Astrocyte of the spinal cord (primary cell): ENCODE measurements at regions not wholly inside any gene's neighbourhood (a gene's known extent, or its start where the extent isn't known, plus 50 kb on each side); places are given as distances from the start of the nearest gene placed in this dataset.

Experiments used
- DNase-seq: peaks from one replicate; pipeline ENCODE4 v3.0.0; 2011; ENCODE audit warnings: low read depth, low spot score
- H3K4me3 ChIP-seq: 2 replicates; pipeline ENCODE4 v1.5.1; 2011; ENCODE audit warnings: low read depth, mild to moderate bottlenecking, low read length, moderate library complexity
- in situ Hi-C: cut with HindIII; loops from 2 replicates; pipeline ENCODE4 v1.10.0; 2017; ENCODE audit warnings: low sequenced_read_pairs
- TF ChIP-seq, protein P1 (sequence below): IDR thresholded peaks from 2 replicates; pipeline ENCODE4 v1.5.1; 2012; ENCODE audit warnings: low read depth, mild to moderate bottlenecking, low read length, inconsistent platforms

GRCh38 chr2:60046529-60046928, 506.9 kb downstream of the BCL11A start:
- in situ Hi-C loops: no loop called here
- TF ChIP-seq, protein P1, sequence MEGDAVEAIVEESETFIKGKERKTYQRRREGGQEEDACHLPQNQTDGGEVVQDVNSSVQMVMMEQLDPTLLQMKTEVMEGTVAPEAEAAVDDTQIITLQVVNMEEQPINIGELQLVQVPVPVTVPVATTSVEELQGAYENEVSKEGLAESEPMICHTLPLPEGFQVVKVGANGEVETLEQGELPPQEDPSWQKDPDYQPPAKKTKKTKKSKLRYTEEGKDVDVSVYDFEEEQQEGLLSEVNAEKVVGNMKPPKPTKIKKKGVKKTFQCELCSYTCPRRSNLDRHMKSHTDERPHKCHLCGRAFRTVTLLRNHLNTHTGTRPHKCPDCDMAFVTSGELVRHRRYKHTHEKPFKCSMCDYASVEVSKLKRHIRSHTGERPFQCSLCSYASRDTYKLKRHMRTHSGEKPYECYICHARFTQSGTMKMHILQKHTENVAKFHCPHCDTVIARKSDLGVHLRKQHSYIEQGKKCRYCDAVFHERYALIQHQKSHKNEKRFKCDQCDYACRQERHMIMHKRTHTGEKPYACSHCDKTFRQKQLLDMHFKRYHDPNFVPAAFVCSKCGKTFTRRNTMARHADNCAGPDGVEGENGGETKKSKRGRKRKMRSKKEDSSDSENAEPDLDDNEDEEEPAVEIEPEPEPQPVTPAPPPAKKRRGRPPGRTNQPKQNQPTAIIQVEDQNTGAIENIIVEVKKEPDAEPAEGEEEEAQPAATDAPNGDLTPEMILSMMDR: no peak
- no peak overlapping the region for H3K4me3 ChIP-seq
- no peak for DNase-seq

GRCh38 chr2:60045456-60045855, 508.0 kb downstream of the BCL11A start:
- DNase-seq: no peak
- no peak overlapping the region for H3K4me3 ChIP-seq
- TF ChIP-seq, protein P1: no peak
- in situ Hi-C loops: no loop called here

GRCh38 chr2:60044484-60044883, 509.0 kb downstream of the BCL11A start:
- in situ Hi-C loops: no loop called here
- no peak for DNase-seq
- no peak overlapping the region for H3K4me3 ChIP-seq
- TF ChIP-seq, protein P1: no peak

DNA sequence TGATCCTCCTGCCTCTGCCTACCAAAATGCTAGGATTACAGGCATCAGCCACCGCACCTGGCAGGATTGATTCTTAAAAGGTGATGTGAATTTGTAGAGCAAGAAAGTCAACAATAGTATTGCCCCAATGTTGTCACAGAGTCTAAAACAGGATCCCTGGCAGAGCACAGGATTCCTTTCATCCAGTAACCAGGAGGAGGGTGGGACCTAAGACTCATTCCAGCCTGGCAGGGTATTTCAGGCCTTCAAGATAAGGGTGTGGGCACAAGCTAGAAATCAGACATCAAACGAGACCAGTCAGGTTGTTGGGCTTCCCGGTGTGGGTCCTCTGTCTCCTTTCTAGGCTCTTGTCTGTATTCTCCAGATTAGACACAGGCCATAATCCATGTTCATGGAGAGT, 511.4 kb downstream of the BCL11A start:
- in situ Hi-C loops: no loop called here
- no peak for DNase-seq
- TF ChIP-seq, protein P1: no peak
- H3K4me3 ChIP-seq: no peak overlapping the region

GRCh38 chr2:60033325-60033724, 520.1 kb downstream of the BCL11A start:
- no peak overlapping the region for H3K4me3 ChIP-seq
- in situ Hi-C loops: no loop called here
- no peak for DNase-seq
- TF ChIP-seq, protein P1: no peak

- DNase-seq: no peak
- in situ Hi-C loops: no loop called here
- H3K4me3 ChIP-seq: no peak overlapping the region
- TF ChIP-seq, protein P1: no peak
Measured at GRCh38 chr2:60029566-60029883, 523.9 kb downstream of the BCL11A start.
